ENCODE measurements at regions not wholly inside any gene's neighbourhood (a gene's known extent, or its start where the extent isn't known, plus 50 kb on each side); places are given as distances from the start of the nearest gene placed in this dataset.

GRCh38 chr9:20065796-20066700 is 277.2 kb upstream of the SLC24A2 start:
- H3K36me3 ChIP-seq (ENCODE audit: control insufficient read depth, insufficient read depth, low read length) = no peaks in the 10 kb centered on the region
- 77% methylated on average over 3 to 4 of the region's 4 CpGs for WGBS, 2 experiments
- H3K4me3 ChIP-seq (ENCODE audit: insufficient read depth, low read depth, low read length) = no peak overlapping the region
- no peaks in the 10 kb centered on the region for H3K9me3 ChIP-seq (ENCODE audit: control insufficient read depth, low read length)
- peaks cover 5% of the 10 kb centered on the region for H3K4me1 ChIP-seq (ENCODE audit: control insufficient read depth, insufficient read depth, low read length)
- no peaks in the 10 kb centered on the region for H3K27me3 ChIP-seq (ENCODE audit: control insufficient read depth, insufficient read depth, low read length, poor library complexity, severe bottlenecking)
- H3K27ac ChIP-seq (ENCODE audit: insufficient read depth, low read depth, low read length, poor library complexity, severe bottlenecking) = no peak overlapping the region

GRCh38 chr9:20065046-20065445 is 276.2 kb upstream of the SLC24A2 start:
- Histone ChIP-seq H3K27me3 (ENCODE audit: control insufficient read depth, insufficient read depth, low read length, poor library complexity, severe bottlenecking) (no peaks in the 10 kb centered on the region), H3K27ac (ENCODE audit: insufficient read depth, low read depth, low read length, poor library complexity, severe bottlenecking) (no peak overlapping the region), H3K9me3 (ENCODE audit: control insufficient read depth, low read length) (no peaks in the 10 kb centered on the region), H3K36me3 (ENCODE audit: control insufficient read depth, insufficient read depth, low read length) (no peaks in the 10 kb centered on the region), H3K4me1 (ENCODE audit: control insufficient read depth, insufficient read depth, low read length) (peaks cover 5% of the 10 kb centered on the region), H3K4me3 (ENCODE audit: insufficient read depth, low read depth, low read length) (no peak overlapping the region)
- WGBS, 2 experiments = 76 to 84% methylated on average over 4 of the region's 4 CpGs

GRCh38 chr9:20054734-20055133 is 265.9 kb upstream of the SLC24A2 start:
- no peaks in the 10 kb centered on the region for H3K27me3 ChIP-seq (ENCODE audit: control insufficient read depth, insufficient read depth, low read length, poor library complexity, severe bottlenecking)
- no peaks in the 10 kb centered on the region for H3K9me3 ChIP-seq (ENCODE audit: control insufficient read depth, low read length)
- no peaks in the 10 kb centered on the region for H3K4me1 ChIP-seq (ENCODE audit: control insufficient read depth, insufficient read depth, low read length)
- H3K27ac ChIP-seq (ENCODE audit: insufficient read depth, low read depth, low read length, poor library complexity, severe bottlenecking) = no peak overlapping the region
- H3K36me3 ChIP-seq (ENCODE audit: control insufficient read depth, insufficient read depth, low read length) = no peaks in the 10 kb centered on the region
- WGBS, 2 experiments = 89% methylated on average over 1 of the region's 1 CpG; no CpG with 5 or more reads in 1 of the 2 experiments
- no peak overlapping the region for H3K4me3 ChIP-seq (ENCODE audit: insufficient read depth, low read depth, low read length)

GRCh38 chr9:20048985-20049384 is 260.1 kb upstream of the SLC24A2 start:
- no peaks in the 10 kb centered on the region for H3K36me3 ChIP-seq (ENCODE audit: control insufficient read depth, insufficient read depth, low read length)
- H3K9me3 ChIP-seq (ENCODE audit: control insufficient read depth, low read length) = no peaks in the 10 kb centered on the region
- WGBS, 2 experiments = 96 to 98% methylated on average over 3 to 4 of the region's 4 CpGs
- no peak overlapping the region for H3K27ac ChIP-seq (ENCODE audit: insufficient read depth, low read depth, low read length, poor library complexity, severe bottlenecking)
- no peaks in the 10 kb centered on the region for H3K27me3 ChIP-seq (ENCODE audit: control insufficient read depth, insufficient read depth, low read length, poor library complexity, severe bottlenecking)
- H3K4me3 ChIP-seq (ENCODE audit: insufficient read depth, low read depth, low read length) = no peak overlapping the region
- no peaks in the 10 kb centered on the region for H3K4me1 ChIP-seq (ENCODE audit: control insufficient read depth, insufficient read depth, low read length)

GRCh38 chr9:20048437-20048836 is 259.6 kb upstream of the SLC24A2 start:
- Histone ChIP-seq H3K27me3 (ENCODE audit: control insufficient read depth, insufficient read depth, low read length, poor library complexity, severe bottlenecking) (no peaks in the 10 kb centered on the region), H3K4me3 (ENCODE audit: insufficient read depth, low read depth, low read length) (no peak overlapping the region), H3K9me3 (ENCODE audit: control insufficient read depth, low read length) (no peaks in the 10 kb centered on the region), H3K36me3 (ENCODE audit: control insufficient read depth, insufficient read depth, low read length) (no peaks in the 10 kb centered on the region), H3K4me1 (ENCODE audit: control insufficient read depth, insufficient read depth, low read length) (no peaks in the 10 kb centered on the region), H3K27ac (ENCODE audit: insufficient read depth, low read depth, low read length, poor library complexity, severe bottlenecking) (no peak overlapping the region)
- 95% methylated on average over 2 of the region's 2 CpGs; no CpG with 5 or more reads in 1 of the 2 experiments for WGBS, 2 experiments

GRCh38 chr9:20044686-20045085 is 255.8 kb upstream of the SLC24A2 start:
- Histone ChIP-seq H3K9me3 (ENCODE audit: control insufficient read depth, low read length) (no peaks in the 10 kb centered on the region), H3K27me3 (ENCODE audit: control insufficient read depth, insufficient read depth, low read length, poor library complexity, severe bottlenecking) (no peaks in the 10 kb centered on the region), H3K27ac (ENCODE audit: insufficient read depth, low read depth, low read length, poor library complexity, severe bottlenecking) (no peak overlapping the region), H3K4me1 (ENCODE audit: control insufficient read depth, insufficient read depth, low read length) (no peaks in the 10 kb centered on the region), H3K36me3 (ENCODE audit: control insufficient read depth, insufficient read depth, low read length) (no peaks in the 10 kb centered on the region), H3K4me3 (ENCODE audit: insufficient read depth, low read depth, low read length) (no peak overlapping the region)

GRCh38 chr9:20043461-20043860 is 254.6 kb upstream of the SLC24A2 start:
- WGBS, 2 experiments = 90 to 100% methylated on average over 1 of the region's 1 CpG
- H3K36me3 ChIP-seq (ENCODE audit: control insufficient read depth, insufficient read depth, low read length) = no peaks in the 10 kb centered on the region
- no peaks in the 10 kb centered on the region for H3K4me1 ChIP-seq (ENCODE audit: control insufficient read depth, insufficient read depth, low read length)
- no peaks in the 10 kb centered on the region for H3K9me3 ChIP-seq (ENCODE audit: control insufficient read depth, low read length)
- no peak overlapping the region for H3K27ac ChIP-seq (ENCODE audit: insufficient read depth, low read depth, low read length, poor library complexity, severe bottlenecking)
- no peaks in the 10 kb centered on the region for H3K27me3 ChIP-seq (ENCODE audit: control insufficient read depth, insufficient read depth, low read length, poor library complexity, severe bottlenecking)
- H3K4me3 ChIP-seq (ENCODE audit: insufficient read depth, low read depth, low read length) = no peak overlapping the region

- no peak overlapping the region for H3K4me3 ChIP-seq (ENCODE audit: insufficient read depth, low read depth, low read length)
- no peaks in the 10 kb centered on the region for H3K27me3 ChIP-seq (ENCODE audit: control insufficient read depth, insufficient read depth, low read length, poor library complexity, severe bottlenecking)
- no peaks in the 10 kb centered on the region for H3K36me3 ChIP-seq (ENCODE audit: control insufficient read depth, insufficient read depth, low read length)
- WGBS, 2 experiments = 93 to 100% methylated on average over 2 to 3 of the region's 3 CpGs
- no peaks in the 10 kb centered on the region for H3K4me1 ChIP-seq (ENCODE audit: control insufficient read depth, insufficient read depth, low read length)
- H3K9me3 ChIP-seq (ENCODE audit: control insufficient read depth, low read length) = no peaks in the 10 kb centered on the region
- H3K27ac ChIP-seq (ENCODE audit: insufficient read depth, low read depth, low read length, poor library complexity, severe bottlenecking) = no peak overlapping the region
These were observed 254.2 kb upstream of the SLC24A2 start for GRCh38 chr9:20043035-20043434.

GRCh38 chr9:20042128-20042711 is 253.4 kb upstream of the SLC24A2 start:
- no peak overlapping the region for H3K4me3 ChIP-seq (ENCODE audit: insufficient read depth, low read depth, low read length)
- no peaks in the 10 kb centered on the region for H3K4me1 ChIP-seq (ENCODE audit: control insufficient read depth, insufficient read depth, low read length)
- no peak overlapping the region for H3K27ac ChIP-seq (ENCODE audit: insufficient read depth, low read depth, low read length, poor library complexity, severe bottlenecking)
- no peaks in the 10 kb centered on the region for H3K9me3 ChIP-seq (ENCODE audit: control insufficient read depth, low read length)
- H3K36me3 ChIP-seq (ENCODE audit: control insufficient read depth, insufficient read depth, low read length) = no peaks in the 10 kb centered on the region
- H3K27me3 ChIP-seq (ENCODE audit: control insufficient read depth, insufficient read depth, low read length, poor library complexity, severe bottlenecking) = no peaks in the 10 kb centered on the region

GRCh38 chr9:20041697-20042081 is 252.9 kb upstream of the SLC24A2 start:
- Histone ChIP-seq H3K4me3 (ENCODE audit: insufficient read depth, low read depth, low read length) (no peak overlapping the region), H3K4me1 (ENCODE audit: control insufficient read depth, insufficient read depth, low read length) (no peaks in the 10 kb centered on the region), H3K9me3 (ENCODE audit: control insufficient read depth, low read length) (no peaks in the 10 kb centered on the region), H3K27me3 (ENCODE audit: control insufficient read depth, insufficient read depth, low read length, poor library complexity, severe bottlenecking) (no peaks in the 10 kb centered on the region), H3K36me3 (ENCODE audit: control insufficient read depth, insufficient read depth, low read length) (no peaks in the 10 kb centered on the region), H3K27ac (ENCODE audit: insufficient read depth, low read depth, low read length, poor library complexity, severe bottlenecking) (no peak overlapping the region)
- 95% methylated on average over 5 of the region's 5 CpGs for whole genome bisulfite sequencing, 2 experiments
